SH-SY5Y (cell line): ENCODE measurements at regions not wholly inside any gene's neighbourhood (a gene's known extent, or its start where the extent isn't known, plus 50 kb on each side); places are given as distances from the start of the nearest gene placed in this dataset.

Experiments
- GATA2 ChIP-seq: IDR thresholded peaks from 2 replicates; pipeline ENCODE4 v1.6.1; 2011; ENCODE audit warnings: mild to moderate bottlenecking, low read depth, low read length
- GATA3 ChIP-seq: IDR thresholded peaks from 2 replicates; pipeline ENCODE4 v1.6.1; 2011; ENCODE audit warnings: low read depth, mild to moderate bottlenecking, low read length, moderate library complexity

DNA sequence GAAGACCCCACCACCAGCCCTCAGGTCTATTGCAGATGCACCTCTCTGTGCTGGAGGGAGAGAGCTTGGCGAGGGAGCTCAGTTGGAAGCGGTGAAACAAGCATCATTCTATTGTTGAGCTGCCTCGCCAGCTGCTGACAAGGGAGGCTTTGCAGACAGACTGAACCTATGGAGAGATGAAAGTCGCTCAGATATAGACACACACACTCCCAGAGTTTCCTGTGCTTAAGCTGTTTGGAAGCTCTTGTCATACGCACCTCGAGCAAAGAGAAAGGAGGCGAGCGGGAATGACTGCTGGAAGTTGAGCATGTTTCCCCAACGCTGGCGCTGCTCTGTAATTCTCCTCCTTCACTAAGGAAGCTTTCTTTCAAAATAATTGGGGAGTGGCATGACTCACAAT is 126.1 kb downstream of the TRIM29 start:
- TF ChIP-seq GATA3 = no peak
- no peak for TF ChIP-seq GATA2
